ENCODE measurements at regions not wholly inside any gene's neighbourhood (a gene's known extent, or its start where the extent isn't known, plus 50 kb on each side); places are given as distances from the start of the nearest gene placed in this dataset.

GRCh38 chr14:82362452-82362851 lies 828.8 kb upstream of the SEL1L start:
- H3K27me3 ChIP-seq (ENCODE audit: insufficient read depth, poor library complexity, severe bottlenecking), result peaks cover 9% of the 10 kb centered on the region
- DNase-seq (ENCODE audit: low spot score), result no peak
- H3K9me3 ChIP-seq (ENCODE audit: severe bottlenecking), result no peaks in the 10 kb centered on the region
- H3K4me1 ChIP-seq (ENCODE audit: insufficient read depth, poor library complexity, severe bottlenecking), result no peaks in the 10 kb centered on the region
- H3K36me3 ChIP-seq (ENCODE audit: low read depth), result no peaks in the 10 kb centered on the region
- no peak for ATAC-seq (ENCODE audit: low read depth)
- H3K27ac ChIP-seq (ENCODE audit: poor library complexity, severe bottlenecking), result no peak overlapping the region
- H3K4me3 ChIP-seq (ENCODE audit: severe bottlenecking), result no peak overlapping the region
- no peak for TF ChIP-seq CTCF (IDR thresholded peaks at IDR 0.05; ENCODE audit: poor library complexity, severe bottlenecking)

GRCh38 chr14:82365471-82365870 lies 831.8 kb upstream of the SEL1L start:
- no peak overlapping the region for H3K27ac ChIP-seq (ENCODE audit: poor library complexity, severe bottlenecking)
- no peaks in the 10 kb centered on the region for H3K36me3 ChIP-seq (ENCODE audit: low read depth)
- ATAC-seq (ENCODE audit: low read depth), result no peak
- H3K27me3 ChIP-seq (ENCODE audit: insufficient read depth, poor library complexity, severe bottlenecking), result no peaks in the 10 kb centered on the region
- no peak for TF ChIP-seq CTCF (IDR thresholded peaks at IDR 0.05; ENCODE audit: poor library complexity, severe bottlenecking)
- no peaks in the 10 kb centered on the region for H3K4me1 ChIP-seq (ENCODE audit: insufficient read depth, poor library complexity, severe bottlenecking)
- DNase-seq (ENCODE audit: low spot score), result no peak
- no peak overlapping the region for H3K4me3 ChIP-seq (ENCODE audit: severe bottlenecking)
- no peaks in the 10 kb centered on the region for H3K9me3 ChIP-seq (ENCODE audit: severe bottlenecking)

DNA sequence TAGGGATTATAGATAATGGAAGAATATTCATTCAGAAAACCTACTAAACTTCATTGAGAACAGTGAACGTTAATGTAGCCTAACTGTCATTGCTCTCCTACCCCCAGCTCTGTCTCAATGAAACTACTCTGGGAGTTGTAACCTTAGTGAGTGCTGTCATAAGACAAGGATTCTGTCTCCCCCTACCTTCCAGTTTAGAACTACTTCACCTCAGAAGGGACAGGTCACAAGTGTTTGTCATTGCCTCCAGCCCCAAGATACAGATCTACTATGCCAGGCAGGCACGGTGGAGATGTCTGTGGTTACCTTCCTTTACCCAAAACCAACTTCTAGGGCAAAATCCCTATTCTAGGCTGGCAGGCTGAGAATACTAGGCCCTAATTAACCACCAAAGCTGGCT lies 833.1 kb upstream of the SEL1L start:
- H3K9me3 ChIP-seq (ENCODE audit: severe bottlenecking), result no peaks in the 10 kb centered on the region
- no peak for TF ChIP-seq CTCF (IDR thresholded peaks at IDR 0.05; ENCODE audit: poor library complexity, severe bottlenecking)
- no peak overlapping the region for H3K4me3 ChIP-seq (ENCODE audit: severe bottlenecking)
- no peak overlapping the region for H3K27ac ChIP-seq (ENCODE audit: poor library complexity, severe bottlenecking)
- ATAC-seq (ENCODE audit: low read depth), result no peak
- H3K4me1 ChIP-seq (ENCODE audit: insufficient read depth, poor library complexity, severe bottlenecking), result no peaks in the 10 kb centered on the region
- DNase-seq (ENCODE audit: low spot score), result no peak
- no peaks in the 10 kb centered on the region for H3K27me3 ChIP-seq (ENCODE audit: insufficient read depth, poor library complexity, severe bottlenecking)
- H3K36me3 ChIP-seq (ENCODE audit: low read depth), result no peaks in the 10 kb centered on the region

DNA sequence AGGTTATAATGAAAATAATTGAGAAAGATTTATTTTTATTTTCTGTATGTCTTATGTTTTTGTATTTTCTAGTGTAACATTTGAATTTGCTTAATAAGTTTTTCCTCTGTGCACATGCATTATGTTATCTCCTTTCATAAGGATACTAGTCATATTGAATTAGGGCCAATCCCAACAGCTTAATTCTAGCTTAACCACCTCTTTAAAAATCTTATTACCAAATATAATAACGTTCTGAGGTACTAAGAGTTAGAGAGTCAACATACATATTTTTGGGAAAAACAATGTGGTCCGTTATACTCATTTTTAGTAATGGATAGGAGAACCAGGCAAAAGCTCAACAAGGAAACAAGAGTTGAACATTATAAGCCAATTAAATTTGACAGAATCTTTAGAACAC lies 845.6 kb upstream of the SEL1L start:
- DNase-seq (ENCODE audit: low spot score), result no peak
- Histone ChIP-seq H3K4me3 (ENCODE audit: severe bottlenecking) (no peak overlapping the region), H3K27ac (ENCODE audit: poor library complexity, severe bottlenecking) (no peak overlapping the region), H3K36me3 (ENCODE audit: low read depth) (no peaks in the 10 kb centered on the region), H3K9me3 (ENCODE audit: severe bottlenecking) (no peaks in the 10 kb centered on the region), H3K27me3 (ENCODE audit: insufficient read depth, poor library complexity, severe bottlenecking) (no peaks in the 10 kb centered on the region), H3K4me1 (ENCODE audit: insufficient read depth, poor library complexity, severe bottlenecking) (no peaks in the 10 kb centered on the region)
- no peak for TF ChIP-seq CTCF (IDR thresholded peaks at IDR 0.05; ENCODE audit: poor library complexity, severe bottlenecking)
- ATAC-seq (ENCODE audit: low read depth), result no peak

DNA sequence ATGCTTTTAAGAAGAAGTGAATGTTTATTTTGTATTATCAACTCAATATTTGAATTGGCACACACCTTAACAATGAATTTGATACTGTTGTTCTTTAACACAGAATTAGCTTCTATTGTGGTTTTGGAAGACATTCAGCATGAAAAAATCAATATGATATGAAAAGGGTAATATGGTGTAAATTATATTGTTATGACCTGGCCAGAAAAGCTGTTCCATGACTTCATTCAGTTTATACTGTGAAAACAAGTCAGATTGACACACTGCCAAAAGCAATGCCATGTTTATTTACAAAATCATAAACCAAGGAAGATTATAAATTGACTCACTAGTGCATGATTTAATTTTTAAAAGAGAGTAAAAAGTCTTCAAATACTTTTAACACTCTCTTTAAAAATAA lies 851.4 kb upstream of the SEL1L start:
- no peaks in the 10 kb centered on the region for H3K27me3 ChIP-seq (ENCODE audit: insufficient read depth, poor library complexity, severe bottlenecking)
- H3K27ac ChIP-seq (ENCODE audit: poor library complexity, severe bottlenecking), result no peak overlapping the region
- H3K4me3 ChIP-seq (ENCODE audit: severe bottlenecking), result no peak overlapping the region
- H3K4me1 ChIP-seq (ENCODE audit: insufficient read depth, poor library complexity, severe bottlenecking), result peaks cover 8% of the 10 kb centered on the region
- DNase-seq (ENCODE audit: low spot score) (no peak), ATAC-seq (ENCODE audit: low read depth) (peak; percentile 29; the same call in 1 of the 3 replicates)
- TF ChIP-seq CTCF (IDR thresholded peaks at IDR 0.05; ENCODE audit: poor library complexity, severe bottlenecking), result no peak
- H3K36me3 ChIP-seq (ENCODE audit: low read depth), result no peaks in the 10 kb centered on the region
- no peaks in the 10 kb centered on the region for H3K9me3 ChIP-seq (ENCODE audit: severe bottlenecking)

Data from RWPE2 (cell line).